ENCODE measurements at regions not wholly inside any gene's neighbourhood (a gene's known extent, or its start where the extent isn't known, plus 50 kb on each side); places are given as distances from the start of the nearest gene placed in this dataset.
"Not testable (repeated sequence)": the region's sequence is repeated elsewhere in the genome, so short reads cannot be mapped to it uniquely, and the experiment has no call there.

GRCh38 chrX:39764441-39764914 is 333.3 kb downstream of the BCOR start:
- no peak for DNase-seq (ENCODE audit: extremely low read depth, low read depth)

DNA sequence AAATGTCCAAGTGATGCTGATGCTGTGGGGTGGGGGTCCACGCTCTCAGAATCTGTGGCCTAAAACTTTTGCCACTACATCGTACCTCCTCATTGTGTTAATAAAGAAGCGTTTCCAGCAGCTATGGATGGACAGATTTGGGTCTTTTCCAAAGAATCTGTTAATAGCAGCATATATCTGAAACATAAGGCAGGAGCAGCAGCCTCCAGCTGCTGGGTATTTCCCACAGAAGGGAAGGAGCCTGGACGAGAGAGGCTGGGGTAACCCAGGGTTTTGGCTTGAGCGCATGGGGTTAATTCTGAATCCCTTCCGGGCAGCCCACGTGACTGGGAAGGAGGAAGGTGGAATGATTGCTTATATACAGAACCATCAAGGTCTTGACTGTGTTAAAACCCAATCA is 332.4 kb downstream of the BCOR start:
- DNase-seq (ENCODE audit: extremely low read depth, low read depth) = no peak

DNA sequence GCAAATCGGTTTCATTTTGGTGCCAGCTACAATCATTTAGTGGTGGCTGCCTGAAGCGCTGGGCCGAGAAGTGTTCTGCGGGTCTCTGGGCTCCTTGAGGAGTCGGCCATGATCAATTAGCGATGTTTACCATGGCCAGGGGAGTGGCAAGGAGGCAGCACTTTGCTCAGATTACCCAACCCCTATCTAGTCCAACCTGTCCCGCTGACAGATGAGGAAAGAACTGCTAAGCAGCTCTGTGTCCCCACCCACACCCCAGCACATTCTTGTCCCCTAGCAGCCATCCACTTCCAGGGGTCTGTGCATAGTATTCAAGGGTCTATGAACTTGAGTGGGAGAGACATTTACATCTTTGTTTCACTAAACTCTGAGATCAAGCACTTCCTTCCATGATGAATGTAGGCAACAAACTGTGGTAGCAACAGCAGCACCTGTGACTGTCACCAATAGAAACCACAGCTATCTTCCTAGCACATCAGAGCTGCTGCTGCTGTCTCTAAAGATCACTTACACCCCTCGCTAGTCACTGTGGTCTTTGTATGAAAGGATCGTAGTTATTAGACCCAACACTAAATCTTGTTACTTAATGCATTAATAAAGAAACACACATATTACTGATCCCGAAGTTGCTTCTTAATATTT is 331.6 kb downstream of the BCOR start:
- no peak for DNase-seq (ENCODE audit: extremely low read depth, low read depth)

- no peak for DNase-seq (ENCODE audit: extremely low read depth, low read depth)
Measured at GRCh38 chrX:39766855-39767254, 330.9 kb downstream of the BCOR start.

DNA sequence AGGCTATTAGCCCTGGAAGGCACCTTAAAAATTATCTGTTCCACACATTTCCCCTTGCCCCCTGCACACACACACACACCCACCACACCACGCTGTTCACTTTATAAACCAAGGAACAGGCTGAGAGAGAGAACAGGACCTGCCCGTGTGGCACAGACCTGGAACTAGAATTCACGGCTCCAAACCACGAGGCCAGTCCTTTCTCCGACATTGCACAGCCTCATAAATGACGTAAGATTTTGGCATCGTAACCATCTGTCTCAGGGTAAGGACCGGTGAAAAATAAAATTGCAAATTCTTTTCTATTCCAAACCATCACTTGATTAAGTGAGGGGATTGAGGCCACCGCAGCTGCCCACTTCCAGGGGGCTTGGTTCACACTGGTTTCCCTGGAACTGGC is 330.3 kb downstream of the BCOR start:
- no peak for DNase-seq (ENCODE audit: extremely low read depth, low read depth)

- DNase-seq (ENCODE audit: extremely low read depth, low read depth) = no peak
Measured at GRCh38 chrX:39769748-39770147, 328.0 kb downstream of the BCOR start.

DNA sequence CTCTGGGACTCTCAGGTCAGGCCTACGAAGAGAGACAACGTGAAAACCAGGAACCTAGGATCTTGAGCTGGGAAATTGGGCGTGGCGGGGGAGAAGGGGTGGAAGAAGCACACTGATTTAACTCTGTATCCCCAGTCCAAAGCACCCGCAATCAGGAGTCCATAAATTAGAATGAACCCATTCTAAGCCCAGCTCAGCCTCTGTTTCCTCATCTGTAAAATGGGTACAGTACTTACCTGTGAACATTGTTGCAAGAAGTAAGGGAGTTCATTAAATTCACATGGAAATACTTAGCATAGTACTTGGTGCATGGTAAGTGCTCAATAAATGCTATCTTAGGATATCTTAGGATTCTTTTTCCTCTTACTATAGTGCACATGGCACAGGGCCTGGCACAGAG is 326.7 kb downstream of the BCOR start:
- DNase-seq (ENCODE audit: extremely low read depth, low read depth) = no peak

- no peak for DNase-seq (ENCODE audit: extremely low read depth, low read depth)
Measured at GRCh38 chrX:39772057-39772832, 325.5 kb downstream of the BCOR start.

DNA sequence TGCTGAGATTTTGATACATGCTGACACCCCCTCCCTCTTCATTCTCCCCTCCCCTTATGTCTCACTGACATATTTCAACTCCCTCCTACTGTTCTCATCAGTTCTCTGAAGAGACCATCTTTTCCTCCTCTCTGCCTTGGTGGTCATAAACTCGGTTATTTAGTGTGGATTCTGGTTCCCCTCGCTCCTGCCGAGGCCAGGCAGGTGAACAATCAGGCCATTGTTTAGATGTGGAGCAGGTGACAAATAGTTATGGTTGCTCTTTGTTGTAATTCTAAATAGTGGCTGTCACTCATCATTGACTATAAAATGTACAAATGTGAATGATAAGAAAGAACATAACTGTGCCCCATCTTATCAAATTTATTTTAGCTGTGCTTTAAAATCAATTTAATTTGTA is 324.6 kb downstream of the BCOR start:
- no peak for DNase-seq (ENCODE audit: extremely low read depth, low read depth)

- no peak for DNase-seq (ENCODE audit: extremely low read depth, low read depth)
Measured at GRCh38 chrX:39773923-39774773, 323.6 kb downstream of the BCOR start.

DNA sequence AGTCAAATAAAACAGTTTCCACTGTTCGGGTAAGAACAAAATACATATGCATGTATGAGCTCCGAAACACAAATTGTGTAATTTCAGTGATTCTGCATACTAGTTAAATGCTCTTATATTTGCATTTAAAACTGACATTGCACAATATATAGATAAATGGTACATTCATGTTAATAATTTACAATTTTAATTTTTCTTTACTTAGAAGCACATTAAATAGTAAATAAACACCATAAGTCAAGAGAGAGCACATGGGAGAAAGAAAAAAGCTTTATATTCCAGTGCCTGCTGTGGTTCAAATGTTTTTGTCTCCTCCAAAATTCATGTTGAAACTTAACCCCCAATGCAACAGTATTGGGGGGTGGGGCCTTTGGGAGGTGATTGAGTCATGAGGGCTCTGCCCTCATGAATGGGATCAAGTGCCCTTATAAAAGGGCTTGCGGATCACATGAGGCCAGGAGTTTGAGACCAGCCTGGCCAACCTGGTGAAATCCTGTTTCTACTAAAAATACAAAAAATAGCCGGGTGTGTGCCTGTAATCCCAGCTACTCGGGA is 322.9 kb downstream of the BCOR start:
- DNase-seq (ENCODE audit: extremely low read depth, low read depth) = no peak

DNA sequence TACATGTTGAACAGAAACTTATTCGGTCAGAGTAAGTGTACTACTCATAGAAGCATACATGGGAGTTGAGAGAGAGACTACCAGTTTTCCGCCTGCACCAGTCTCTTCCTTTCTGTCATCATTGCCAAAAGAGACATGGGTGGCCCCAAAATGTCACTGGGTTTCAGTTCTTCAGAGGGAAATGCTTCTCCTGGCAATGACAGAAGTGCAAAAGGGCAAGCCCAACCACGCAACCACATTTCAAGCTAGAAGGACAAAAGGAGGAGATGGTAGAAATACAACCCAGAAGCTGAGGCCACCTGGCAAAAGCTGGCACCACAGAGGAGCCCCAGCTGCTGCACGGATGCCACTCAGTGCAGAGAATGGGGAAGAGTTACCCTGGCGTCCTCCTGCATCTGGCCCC is 320.1 kb downstream of the BCOR start:
- no peak for DNase-seq (ENCODE audit: extremely low read depth, low read depth)

GRCh38 chrX:39779952-39780783 is 317.6 kb downstream of the BCOR start:
- no peak for DNase-seq (ENCODE audit: extremely low read depth, low read depth)

DNA sequence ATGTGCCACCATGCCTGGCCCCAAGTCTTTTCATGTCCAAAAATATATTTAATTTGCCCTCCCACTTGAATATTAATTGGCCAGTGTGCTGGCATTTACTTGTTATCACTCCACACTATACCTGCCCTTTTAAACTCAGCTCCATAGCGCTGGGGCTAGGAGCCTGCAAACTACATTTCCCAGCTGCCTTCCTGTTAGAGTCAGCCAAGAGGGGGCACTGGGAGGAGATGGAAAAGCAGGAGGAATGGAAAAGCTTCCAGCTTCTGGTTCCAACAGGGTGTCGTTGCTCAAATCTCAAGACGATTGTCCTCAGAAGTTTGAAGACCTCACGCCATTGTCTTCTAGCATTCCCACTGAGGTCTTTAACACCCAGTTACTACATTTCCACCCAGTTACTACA is 315.5 kb downstream of the BCOR start:
- no peak for DNase-seq (ENCODE audit: extremely low read depth, low read depth)

- DNase-seq (ENCODE audit: extremely low read depth, low read depth) = no peak
Measured at GRCh38 chrX:39787999-39788398, 309.8 kb downstream of the BCOR start.

GRCh38 chrX:39788521-39788920 is 309.2 kb downstream of the BCOR start:
- DNase-seq (ENCODE audit: extremely low read depth, low read depth) = no peak

- DNase-seq (ENCODE audit: extremely low read depth, low read depth) = no peak
Measured at GRCh38 chrX:39791691-39792090, 306.1 kb downstream of the BCOR start.

- DNase-seq (ENCODE audit: extremely low read depth, low read depth) = no peak
Measured at GRCh38 chrX:39795605-39796004, 302.2 kb downstream of the BCOR start.

- no peak for DNase-seq (ENCODE audit: extremely low read depth, low read depth)
Measured at GRCh38 chrX:39796856-39797255, 300.9 kb downstream of the BCOR start.

- not testable (repeated sequence) for DNase-seq (ENCODE audit: extremely low read depth, low read depth)
Measured at GRCh38 chrX:39798488-39798887, 299.3 kb downstream of the BCOR start.

All from NCI-H460 (cell line).